ENCODE measurements at regions not wholly inside any gene's neighbourhood (a gene's known extent, or its start where the extent isn't known, plus 50 kb on each side); places are given as distances from the start of the nearest gene placed in this dataset.
"Not testable (repeated sequence)": the region's sequence is repeated elsewhere in the genome, so short reads cannot be mapped to it uniquely, and the experiment has no call there.

DNA sequence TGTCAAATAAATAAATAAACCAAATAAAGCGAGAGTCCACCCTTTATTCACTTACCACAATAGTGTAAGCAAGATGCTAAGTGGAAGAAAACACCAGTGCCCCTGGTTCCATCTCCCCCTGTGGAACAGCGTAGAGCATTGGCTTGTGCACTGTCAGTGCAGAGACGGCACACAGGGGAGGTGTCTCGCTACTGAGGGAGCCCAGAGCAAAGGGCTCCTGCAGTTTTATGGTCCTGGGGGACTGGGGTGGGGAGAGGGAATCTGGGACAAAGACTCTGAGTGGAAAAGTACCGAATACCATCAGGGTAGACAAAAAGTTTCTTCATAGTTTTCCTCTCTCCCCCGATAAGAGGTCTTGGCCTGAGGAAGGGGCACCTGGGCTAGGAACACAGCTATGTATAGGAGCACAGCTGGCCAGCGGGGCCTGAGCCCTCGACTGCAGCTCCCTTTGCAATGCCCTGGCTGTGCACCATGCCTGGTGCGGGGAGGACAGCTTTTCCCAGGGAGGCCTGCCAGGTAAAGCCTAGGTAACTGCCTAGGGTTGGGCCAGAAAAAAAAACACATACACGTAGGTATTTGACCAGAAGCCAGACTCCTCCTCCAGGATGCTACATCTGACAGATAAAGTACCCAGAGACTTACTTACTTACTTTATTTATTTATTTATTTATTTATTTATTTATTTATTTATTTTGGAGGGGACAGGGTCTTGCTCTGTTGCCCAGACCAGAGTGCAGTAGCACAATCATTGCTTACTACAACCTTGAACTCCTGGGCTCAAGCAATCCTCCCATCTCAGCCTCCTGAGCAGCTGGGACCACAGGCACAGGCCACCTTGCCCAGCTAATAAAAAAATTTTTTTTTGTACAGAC lies 88.8 kb upstream of the KIF5B start:
- POLR2A ChIA-PET: no interaction called here
- CTCF ChIA-PET: no interaction called here

DNA sequence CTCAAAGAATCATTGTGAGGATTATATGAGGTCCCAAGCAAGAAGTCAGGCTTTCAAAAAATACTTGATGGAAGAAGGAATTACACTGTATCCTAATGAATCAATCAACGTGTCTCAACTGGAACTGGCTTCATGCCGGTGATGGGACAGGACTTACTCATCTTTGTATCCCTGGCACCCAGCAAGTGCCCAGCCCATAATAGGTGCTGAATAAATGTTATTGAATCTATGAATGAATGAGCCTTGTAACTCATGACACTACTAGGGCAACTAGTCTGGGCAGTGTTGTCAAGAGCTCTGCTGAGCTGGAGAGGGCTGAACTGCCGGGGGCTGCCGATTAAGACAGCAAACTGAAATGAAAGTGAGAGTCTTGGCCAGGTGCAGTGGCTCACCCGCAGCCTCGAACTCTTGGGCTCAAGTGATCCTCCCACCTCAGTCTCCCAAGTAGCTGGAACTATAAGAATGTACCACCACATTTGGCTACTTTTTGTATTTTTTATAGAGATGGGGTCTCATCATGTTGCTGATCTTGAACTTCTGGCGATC lies 87.2 kb upstream of the KIF5B start:
- ChIA-PET CTCF (no interaction called here), POLR2A (no interaction called here)

DNA sequence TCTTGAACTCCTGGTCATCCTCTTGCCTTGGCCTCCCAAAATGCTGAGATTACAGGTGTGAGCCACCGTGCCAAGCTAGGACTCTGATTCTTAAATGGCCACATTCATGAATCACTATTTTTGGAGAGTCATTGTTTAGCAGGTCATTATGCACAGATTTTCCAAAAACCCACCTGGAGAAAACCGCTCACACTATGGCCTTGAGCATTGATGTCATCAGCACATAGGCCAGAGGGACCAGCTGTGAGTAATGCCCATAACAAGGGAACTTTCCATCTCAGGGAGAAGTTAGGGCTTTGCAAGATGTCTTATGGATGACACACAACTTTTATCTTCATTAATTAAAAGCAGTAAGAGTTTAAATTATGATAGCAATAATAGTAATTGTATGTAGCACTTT lies 86.4 kb upstream of the KIF5B start:
- POLR2A ChIA-PET: no interaction called here
- CTCF ChIA-PET: interaction anchor here (0.7 kb wide), 1 partner anchor 59 kb away, joined by 3 read pairs; no protein-coding TSS in a partner anchor

DNA sequence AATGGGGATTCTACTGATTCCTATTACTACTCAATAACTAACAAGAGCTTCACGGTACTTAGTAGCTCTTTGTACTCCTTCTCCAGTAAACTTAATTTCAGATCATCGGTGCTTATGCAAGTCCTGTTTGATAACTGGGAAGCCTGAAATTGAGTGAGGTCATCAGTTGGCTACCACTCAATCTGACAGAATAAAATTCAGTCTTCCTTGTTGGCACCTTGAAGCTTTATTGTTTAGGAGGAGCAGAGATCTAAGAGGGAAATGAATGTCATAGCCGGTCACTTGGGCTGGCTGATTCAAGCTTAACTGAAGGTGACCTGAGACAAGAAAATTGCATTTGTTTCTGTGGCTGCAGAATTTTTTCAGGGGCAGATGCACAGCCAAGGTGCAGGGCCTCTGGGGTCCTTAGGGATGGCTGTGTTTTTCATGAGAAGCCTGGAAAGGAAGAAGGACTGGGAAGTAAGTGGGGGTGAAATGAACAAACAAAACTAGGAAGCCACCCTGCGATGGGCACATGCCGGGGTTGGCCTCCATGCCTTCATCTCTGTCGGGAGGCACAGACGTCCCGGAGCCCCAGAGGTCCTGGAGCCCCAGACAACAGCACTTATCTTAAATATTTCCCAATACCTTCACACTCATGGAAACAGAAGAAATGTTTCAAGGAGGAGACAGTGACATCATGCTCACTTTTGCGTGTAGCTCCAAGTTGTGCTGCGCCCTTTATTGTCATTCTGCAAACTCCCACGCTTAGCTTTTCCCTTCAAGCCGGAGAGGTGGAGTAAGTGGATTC lies 85.0 kb upstream of the KIF5B start:
- POLR2A ChIA-PET: no interaction called here
- CTCF ChIA-PET: no interaction called here

DNA sequence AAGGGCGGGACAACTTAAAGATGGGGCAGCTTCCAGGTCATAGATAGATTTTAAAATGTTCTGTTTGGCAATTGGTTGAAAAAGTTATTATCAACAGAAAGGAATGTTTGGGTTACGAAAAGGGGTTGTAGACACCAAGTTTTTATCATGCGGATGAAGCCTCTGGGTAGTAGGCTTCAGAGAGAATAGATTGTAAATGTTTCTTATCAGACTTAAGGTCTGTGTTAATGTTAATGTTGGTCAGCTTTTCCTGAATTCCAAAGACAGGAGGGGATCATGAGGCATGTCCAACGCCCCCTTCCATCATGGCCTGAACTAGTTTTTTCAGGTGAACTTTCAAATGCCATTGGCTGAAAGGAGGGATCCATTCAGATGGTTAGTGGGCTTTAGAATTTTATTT lies 84.2 kb upstream of the KIF5B start:
- CTCF ChIA-PET: no interaction called here
- POLR2A ChIA-PET: no interaction called here

DNA sequence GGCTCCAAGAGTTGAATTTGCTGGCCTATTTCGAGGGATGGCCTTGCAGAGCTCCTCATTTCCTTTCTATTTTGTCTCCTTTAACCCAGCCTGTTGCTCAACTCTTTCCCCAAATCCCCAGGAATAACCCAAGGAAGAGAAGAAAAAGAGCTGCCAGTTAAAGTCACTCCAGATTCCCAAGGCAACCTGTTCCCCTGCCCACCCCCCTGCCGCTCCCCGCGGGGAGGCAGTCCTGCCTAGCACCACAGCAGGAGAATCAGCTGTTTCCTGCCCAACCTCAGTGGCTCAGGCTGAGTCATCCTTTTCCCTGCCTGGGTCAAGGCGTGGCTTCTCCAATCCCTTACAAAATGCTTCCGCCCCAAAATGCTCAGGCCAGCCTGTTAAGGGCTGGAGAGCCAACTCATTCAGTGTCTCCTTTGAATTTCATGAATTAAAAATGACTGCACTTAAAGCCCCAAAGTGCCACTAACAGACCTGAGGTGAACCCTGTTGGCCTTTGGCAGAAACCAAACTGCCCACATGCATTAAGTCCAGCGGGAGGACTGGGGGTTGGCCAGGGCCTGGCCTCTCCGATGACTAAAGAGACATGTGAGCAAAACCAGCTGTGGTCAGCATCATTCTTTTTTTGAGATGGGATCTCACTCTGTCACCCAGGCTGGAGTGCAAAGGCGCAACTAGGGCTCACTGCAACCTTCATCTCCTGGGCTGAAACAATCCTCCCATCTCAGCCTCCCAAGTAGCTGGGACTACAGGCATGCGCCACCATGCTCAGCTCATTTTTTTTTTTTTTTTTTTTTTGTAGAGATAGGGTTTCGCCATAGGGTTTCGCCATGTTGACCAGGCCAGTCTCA lies 83.2 kb upstream of the KIF5B start:
- CTCF ChIA-PET: no interaction called here
- POLR2A ChIA-PET: no interaction called here

DNA sequence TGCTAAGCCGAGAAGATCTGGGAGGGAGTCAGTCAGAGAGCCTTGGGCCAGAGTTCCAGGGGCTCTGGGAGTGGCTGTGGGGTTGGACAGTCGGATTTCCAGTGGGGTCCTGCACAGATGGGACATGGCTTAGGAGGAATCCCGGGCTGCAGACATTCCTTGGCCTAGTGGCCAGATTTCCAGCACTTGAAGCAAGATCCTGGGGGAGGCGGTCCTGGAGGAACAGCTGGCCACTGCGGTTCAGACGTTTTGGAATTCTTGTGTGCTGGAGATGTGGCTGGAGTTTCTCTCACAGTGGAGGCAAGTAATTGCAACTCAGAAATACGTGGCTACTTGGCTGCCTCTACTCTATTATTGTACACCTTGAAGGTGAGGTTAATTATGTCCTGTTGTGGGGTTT lies 80.7 kb upstream of the KIF5B start:
- POLR2A ChIA-PET, CTCF ChIA-PET: not testable (repeated sequence)

DNA sequence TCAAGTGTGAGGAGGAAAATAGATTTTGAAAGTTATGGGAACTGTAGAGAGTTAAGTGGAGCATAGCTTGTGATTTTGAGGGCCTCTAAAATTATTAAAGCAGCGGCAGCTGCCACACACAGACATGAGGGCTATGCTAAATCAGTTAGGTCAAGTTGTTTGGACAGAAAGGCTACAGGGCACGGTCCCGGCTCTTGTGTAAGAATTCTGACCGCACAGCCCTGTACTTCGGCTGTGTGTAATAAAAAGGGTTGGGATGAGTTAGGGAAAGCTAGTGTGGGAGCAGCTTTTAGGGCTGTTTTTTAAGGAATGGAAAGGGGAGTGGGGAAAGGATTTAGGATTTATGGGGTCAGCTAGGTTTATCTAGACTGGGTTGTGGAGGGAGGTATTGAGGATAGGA lies 79.6 kb upstream of the KIF5B start:
- CTCF ChIA-PET, POLR2A ChIA-PET: not testable (repeated sequence)

DNA sequence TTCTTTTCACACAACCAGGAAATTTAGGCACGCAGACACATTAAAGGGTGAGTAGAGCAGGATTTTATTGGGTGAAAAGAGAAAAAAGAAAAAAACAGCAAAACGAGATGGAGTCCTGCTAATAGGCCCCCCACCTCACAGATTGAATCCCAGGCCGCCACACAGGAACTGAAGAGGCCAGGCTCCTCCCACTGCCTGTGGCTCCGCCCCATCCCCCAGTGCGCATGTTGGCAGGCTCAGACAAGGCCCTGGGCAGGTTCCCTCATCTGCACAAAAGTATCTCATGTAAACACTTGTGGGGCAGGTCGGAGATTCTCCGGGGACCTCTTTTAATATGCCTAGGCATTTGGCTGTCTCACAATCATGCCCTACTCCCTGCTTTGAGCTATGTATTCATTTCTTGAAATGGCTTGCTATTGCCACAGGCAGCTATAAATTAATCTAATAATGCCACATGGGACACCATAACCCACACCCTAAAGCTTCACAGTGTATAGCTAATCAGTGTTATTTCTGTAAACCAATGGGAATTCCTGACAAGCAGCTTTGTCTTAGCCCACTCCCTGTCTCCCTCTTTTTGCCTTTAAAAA lies 76.2 kb upstream of the KIF5B start:
- ChIA-PET POLR2A (no interaction called here), CTCF (interaction anchor here (0.6 kb wide), 1 partner anchor 14 kb away, joined by 3 read pairs; no protein-coding TSS in a partner anchor)

DNA sequence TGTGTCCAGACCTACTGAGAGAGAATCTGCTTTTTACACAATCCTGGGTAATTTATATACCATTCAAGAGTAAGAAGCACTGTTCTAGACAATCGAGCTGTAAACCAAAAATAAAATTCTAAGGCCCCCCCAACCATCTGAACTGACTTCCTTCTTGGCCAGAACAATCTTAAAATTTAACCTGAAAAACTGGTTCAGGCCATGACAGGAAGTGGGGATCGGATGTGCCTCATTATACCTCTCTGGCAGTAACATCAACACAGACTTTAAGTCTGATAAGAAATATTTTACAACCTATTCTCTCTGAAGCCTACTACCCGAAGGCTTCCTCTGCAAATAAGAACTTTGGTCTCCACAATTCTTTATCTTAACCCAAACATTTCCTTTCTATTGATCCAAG lies 75.2 kb upstream of the KIF5B start:
- CTCF ChIA-PET: interaction anchor here (0.6 kb wide), 1 partner anchor 11 kb away, joined by 3 read pairs; no protein-coding TSS in a partner anchor

DNA sequence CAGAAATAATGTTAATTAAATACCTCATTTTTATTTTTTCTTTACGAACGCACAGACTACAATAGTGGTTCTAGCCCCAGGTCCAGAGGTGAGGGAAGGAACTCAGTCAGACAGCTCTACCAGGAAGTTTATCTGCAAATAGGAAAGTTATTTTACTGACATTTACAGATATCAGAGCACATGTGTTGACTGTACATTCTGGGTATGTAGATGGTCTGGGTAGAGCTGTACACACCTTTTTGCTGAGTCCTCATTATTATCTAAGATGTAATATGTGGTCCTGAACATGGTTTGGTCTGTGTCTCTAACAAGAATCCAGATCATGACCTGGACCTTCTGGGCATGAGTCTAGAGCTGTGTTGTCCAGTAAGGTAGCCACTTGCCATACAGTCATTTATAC lies 74.6 kb upstream of the KIF5B start:
- ChIA-PET POLR2A (no interaction called here), CTCF (no interaction called here)

More for the DNA sequence above, 75.2 kb upstream of the KIF5B start:
- POLR2A ChIA-PET: no interaction called here

DNA sequence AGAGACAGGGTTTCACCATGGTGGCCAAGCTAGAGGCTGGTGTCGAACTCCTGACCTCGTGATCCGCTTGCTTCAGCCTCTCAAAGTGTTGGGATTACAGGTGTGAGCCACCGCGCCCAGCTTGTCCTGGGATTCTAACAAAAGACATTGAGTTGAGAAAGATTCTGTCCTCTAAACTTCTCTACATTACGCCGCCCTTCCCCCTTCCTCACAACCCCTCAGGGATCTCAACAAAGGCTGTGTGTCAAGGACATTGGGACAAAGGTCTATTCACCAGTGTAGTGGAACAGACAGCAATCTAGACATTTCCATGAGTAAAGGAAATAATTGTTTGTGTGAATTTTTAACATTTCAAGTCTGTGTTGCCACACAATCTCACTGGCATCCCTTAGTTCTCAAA lies 68.8 kb upstream of the KIF5B start:
- POLR2A ChIA-PET: no interaction called here
- CTCF ChIA-PET: no interaction called here

DNA sequence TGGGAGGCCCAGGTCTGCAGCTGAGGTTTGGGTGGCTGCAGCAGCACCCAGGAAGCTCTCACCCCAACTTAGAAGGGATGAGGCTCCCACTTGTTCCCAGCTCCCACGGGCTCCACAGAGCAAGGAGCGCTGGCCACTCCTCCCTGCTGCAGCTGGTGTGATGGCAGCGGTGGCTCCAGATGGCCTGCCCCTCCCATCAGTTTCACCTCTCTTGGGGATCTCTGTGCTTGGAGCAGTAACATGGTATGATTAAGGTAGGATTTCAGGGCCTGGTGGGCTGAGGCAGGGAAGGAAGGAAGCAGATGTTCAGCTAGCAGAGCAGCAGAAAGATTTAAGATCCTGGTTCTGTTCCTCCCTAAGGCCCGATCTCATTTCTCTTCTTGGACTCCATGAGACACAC lies 66.8 kb upstream of the KIF5B start:
- ChIA-PET POLR2A (no interaction called here), CTCF (no interaction called here)

DNA sequence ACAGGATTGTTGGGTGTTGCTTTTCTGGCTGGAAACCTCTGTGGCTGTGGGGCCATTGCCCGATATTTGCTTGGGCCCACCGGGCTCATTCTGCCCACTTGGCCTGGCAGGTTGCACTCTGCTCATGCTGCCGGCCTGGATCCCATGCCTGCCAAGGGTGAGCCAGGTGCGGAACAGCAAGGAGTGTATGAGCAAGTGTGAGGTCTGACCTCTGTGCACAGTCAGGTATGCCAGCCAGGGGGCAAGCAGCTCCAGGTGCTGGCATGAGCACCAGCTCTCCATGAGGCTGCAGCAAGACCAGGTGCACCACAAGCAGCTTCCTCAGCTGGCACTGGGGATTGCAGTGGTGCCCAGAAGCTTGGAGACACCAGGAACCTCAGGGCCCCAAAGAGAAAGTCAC lies 65.4 kb upstream of the KIF5B start:
- POLR2A ChIA-PET: no interaction called here
- CTCF ChIA-PET: no interaction called here

DNA sequence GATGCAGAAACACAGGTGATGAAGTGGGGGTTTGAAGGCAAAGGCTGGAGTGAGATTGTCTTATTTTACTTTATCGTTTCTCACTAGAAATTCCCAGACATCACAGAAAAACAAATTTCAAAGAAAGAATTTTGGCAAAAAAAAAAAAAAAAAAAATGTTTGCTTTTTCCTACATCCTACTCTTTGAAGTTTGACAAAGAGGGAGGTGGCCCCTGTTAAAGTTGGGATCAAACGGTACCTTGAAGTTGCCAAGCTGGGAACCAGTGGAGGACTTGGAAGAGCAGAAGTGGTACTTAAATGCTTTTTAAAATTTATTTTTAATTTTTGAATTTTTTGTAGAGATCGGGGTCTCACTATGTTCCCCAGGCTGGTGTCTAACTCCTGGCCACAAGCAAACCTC lies 63.9 kb upstream of the KIF5B start:
- POLR2A ChIA-PET: no interaction called here
- CTCF ChIA-PET: interaction anchor here (0.7 kb wide), 1 partner anchor 11 kb away, joined by 3 read pairs; no protein-coding TSS in a partner anchor

DNA sequence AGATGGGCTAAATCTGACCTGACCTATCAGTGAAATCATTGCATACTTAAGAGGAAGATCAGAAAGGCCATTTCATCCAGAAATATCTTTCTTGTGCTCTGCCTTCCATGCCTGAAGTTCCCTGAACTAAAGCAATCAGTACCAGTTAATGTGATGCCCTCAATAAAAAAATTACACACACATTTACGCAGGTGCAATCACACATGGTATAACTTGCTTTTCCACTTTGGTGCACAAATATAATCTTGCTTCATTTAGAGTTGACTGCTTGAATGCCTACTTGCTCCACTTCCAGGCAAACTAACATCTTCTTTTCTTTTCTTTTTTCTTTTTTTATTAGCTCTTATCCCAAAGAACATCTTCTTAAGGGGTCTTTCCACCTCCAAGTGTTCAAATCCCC lies 58.3 kb upstream of the KIF5B start:
- CTCF ChIA-PET: no interaction called here
- POLR2A ChIA-PET: no interaction called here

DNA sequence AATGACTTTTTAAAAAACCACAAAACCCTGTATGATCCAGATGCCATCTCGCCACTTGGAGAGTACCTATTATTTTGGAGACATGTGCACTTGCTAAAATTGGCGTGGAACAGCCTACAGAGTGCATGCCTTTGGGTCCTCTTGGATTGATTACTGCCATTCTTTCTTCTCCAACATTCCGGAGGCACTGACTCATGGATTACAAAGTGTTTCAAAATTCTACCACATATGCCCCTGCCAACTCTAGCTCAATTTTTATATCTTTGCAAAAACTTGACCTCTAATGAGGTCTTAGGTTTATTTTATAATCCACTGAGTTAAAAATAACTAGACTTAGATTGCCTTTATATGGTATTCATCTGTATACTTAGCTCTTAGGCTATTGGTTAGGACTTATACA lies 55.8 kb upstream of the KIF5B start:
- POLR2A ChIA-PET: no interaction called here
- CTCF ChIA-PET: no interaction called here

DNA sequence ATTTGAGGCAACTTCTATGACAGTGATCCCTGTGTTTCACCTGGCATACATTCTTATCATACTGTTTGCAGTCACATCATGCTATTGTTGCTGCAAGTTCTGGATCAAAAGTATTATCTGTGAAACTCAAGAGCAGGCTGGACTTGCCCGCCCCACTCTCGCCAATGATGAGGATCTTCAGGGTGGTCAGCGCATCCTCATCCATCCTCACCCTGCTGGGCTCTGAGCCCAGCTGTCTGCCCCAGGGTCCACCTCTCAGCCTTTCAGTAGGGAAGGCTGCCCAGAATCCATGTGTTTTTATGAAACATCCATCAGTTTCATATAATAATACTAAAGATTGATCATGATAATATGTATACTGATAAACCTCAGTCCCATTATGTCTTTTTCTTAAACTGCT lies 55.4 kb upstream of the KIF5B start:
- ChIA-PET POLR2A (no interaction called here), CTCF (no interaction called here)

DNA sequence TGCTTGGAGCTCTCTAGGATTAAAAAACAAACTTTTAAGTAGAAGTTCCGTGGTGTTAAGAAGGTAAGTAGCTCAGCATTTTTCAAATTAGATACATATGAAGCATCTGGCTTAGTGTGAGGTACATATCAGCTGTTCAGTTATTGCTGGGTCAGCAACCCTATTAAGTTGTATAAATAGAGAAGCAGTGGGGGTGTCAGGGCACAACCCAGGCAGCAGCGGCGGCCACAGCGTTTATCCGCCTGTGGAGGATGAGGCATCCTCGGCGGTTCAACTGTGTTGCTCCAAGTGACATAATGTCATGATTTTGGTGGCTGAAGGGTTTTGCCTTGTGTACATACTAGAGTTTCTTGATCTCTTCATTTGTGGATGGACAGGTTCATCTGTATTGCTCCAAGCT lies 54.6 kb upstream of the KIF5B start:
- ChIA-PET CTCF (no interaction called here), POLR2A (no interaction called here)

DNA sequence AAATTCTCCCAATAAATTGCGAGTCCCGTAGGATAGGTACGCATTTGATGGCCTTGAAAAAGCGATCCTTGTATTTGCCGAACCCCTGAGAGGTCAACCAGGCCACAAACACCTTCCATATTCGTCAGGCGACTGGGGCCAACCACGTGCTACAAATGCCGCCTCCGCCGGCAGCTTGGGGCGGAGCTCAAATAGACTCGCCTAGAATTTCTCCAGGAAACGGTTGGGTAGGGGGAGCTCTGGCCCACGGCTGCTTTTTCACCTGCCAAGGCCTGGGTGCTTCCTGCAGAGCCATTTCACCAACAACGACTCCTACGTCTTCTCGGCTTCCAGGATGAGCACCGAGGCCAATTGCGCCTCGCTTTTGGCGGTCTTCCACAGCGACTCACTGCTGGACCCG lies 53.4 kb upstream of the KIF5B start:
- CTCF ChIA-PET: no interaction called here
- POLR2A ChIA-PET: no interaction called here
